HG02623 (cell line): ENCODE measurements at regions not wholly inside any gene's neighbourhood (a gene's known extent, or its start where the extent isn't known, plus 50 kb on each side); places are given as distances from the start of the nearest gene placed in this dataset.
A peak's percentile ranks its signal among the peaks of the same experiment; 100 is the strongest.
"Not testable (repeated sequence)": the region's sequence is repeated elsewhere in the genome, so short reads cannot be mapped to it uniquely, and the experiment has no call there.

ENCODE experiments used
- ATAC-seq: cut with Tn5 transposase; IDR thresholded peaks from one replicate; pipeline ENCODE4 v1.9.1; 2021; ENCODE audit warnings: moderate library complexity; ENCODE audit not compliant: unreplicated experiment

- ATAC-seq, result no peak
These were observed 538.0 kb upstream of the SLC35B3 start for GRCh38 chr6:8973395-8973794.

- ATAC-seq, result no peak
These were observed 534.4 kb upstream of the SLC35B3 start for GRCh38 chr6:8969747-8970146.

- no peak for ATAC-seq
These were observed 523.7 kb upstream of the SLC35B3 start for GRCh38 chr6:8958894-8959511.

GRCh38 chr6:8953310-8953709 is 518.0 kb upstream of the SLC35B3 start:
- no peak for ATAC-seq

- no peak for ATAC-seq
These were observed 513.4 kb upstream of the SLC35B3 start for GRCh38 chr6:8948733-8949132.

- ATAC-seq, result no peak
These were observed 512.6 kb upstream of the SLC35B3 start for GRCh38 chr6:8947900-8948299.

- ATAC-seq, result no peak
These were observed 509.2 kb upstream of the SLC35B3 start for GRCh38 chr6:8944548-8944947.

GRCh38 chr6:8943073-8943472 is 507.7 kb upstream of the SLC35B3 start:
- no peak for ATAC-seq

GRCh38 chr6:8941577-8941976 is 506.2 kb upstream of the SLC35B3 start:
- ATAC-seq, result no peak

- ATAC-seq, result no peak
These were observed 505.0 kb upstream of the SLC35B3 start for GRCh38 chr6:8940356-8940755.

- no peak for ATAC-seq
These were observed 504.3 kb upstream of the SLC35B3 start for GRCh38 chr6:8939615-8940014.

GRCh38 chr6:8934318-8934717 is 499.0 kb upstream of the SLC35B3 start:
- no peak for ATAC-seq

GRCh38 chr6:8930009-8930408 is 494.7 kb upstream of the SLC35B3 start:
- ATAC-seq, result no peak

GRCh38 chr6:8920244-8920643 is 484.9 kb upstream of the SLC35B3 start:
- ATAC-seq, result not testable (repeated sequence)

- ATAC-seq, result no peak
These were observed 482.9 kb upstream of the SLC35B3 start for GRCh38 chr6:8918196-8918595.

- ATAC-seq, result no peak
These were observed 479.4 kb upstream of the SLC35B3 start for GRCh38 chr6:8914700-8915099.

GRCh38 chr6:8908638-8909037 is 473.3 kb upstream of the SLC35B3 start:
- ATAC-seq, result no peak

GRCh38 chr6:8906699-8907098 is 471.4 kb upstream of the SLC35B3 start:
- no peak for ATAC-seq

GRCh38 chr6:8905757-8906156 is 470.4 kb upstream of the SLC35B3 start:
- no peak for ATAC-seq

GRCh38 chr6:8904754-8905153 is 469.4 kb upstream of the SLC35B3 start:
- peak; percentile 71 for ATAC-seq

GRCh38 chr6:8900056-8900455 is 464.7 kb upstream of the SLC35B3 start:
- no peak for ATAC-seq

- ATAC-seq, result no peak
These were observed 454.2 kb upstream of the SLC35B3 start for GRCh38 chr6:8889514-8889913.

- no peak for ATAC-seq
These were observed 453.1 kb upstream of the SLC35B3 start for GRCh38 chr6:8888468-8888867.
